NOMO-1 treated with dmso at 0.1 percent for 144 hours (cell line): ENCODE measurements at regions not wholly inside any gene's neighbourhood (a gene's known extent, or its start where the extent isn't known, plus 50 kb on each side); places are given as distances from the start of the nearest gene placed in this dataset.

Experiments used
- DNase-seq: peaks from one replicate; lab custom pipeline; 2025; ENCODE audit not compliant: unreplicated experiment; lab: John Stamatoyannopoulos, UW

- DNase-seq, result no peak
Measured at GRCh38 chr10:24113901-24114300, 95.0 kb upstream of the KIAA1217 start.

- DNase-seq, result no peak
Measured at GRCh38 chr10:24114556-24114955, 94.4 kb upstream of the KIAA1217 start.

- no peak for DNase-seq
Measured at GRCh38 chr10:24115403-24115802, 93.5 kb upstream of the KIAA1217 start.

- no peak for DNase-seq
Measured at GRCh38 chr10:24118246-24118645, 90.7 kb upstream of the KIAA1217 start.

GRCh38 chr10:24119896-24120295, 89.0 kb upstream of the KIAA1217 start:
- no peak for DNase-seq

DNA sequence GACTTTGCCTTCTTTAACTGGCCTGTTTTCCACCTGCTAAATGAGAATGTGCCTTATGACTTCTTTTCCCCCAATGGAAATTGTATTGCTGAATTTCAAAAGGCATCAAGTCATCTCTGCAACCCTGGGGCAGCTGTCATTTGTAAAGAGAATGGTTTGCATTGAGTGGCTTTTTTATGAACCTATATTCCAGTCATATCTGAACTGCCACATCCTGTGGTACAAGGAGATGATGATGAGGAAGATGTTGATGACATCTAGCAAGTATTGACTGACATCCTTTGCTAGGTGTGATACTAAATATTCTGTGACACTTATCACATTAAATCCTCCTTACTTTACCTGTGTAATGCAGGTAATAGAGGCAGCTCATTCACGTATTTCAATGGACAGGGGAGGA, 88.3 kb upstream of the KIAA1217 start:
- no peak for DNase-seq

DNA sequence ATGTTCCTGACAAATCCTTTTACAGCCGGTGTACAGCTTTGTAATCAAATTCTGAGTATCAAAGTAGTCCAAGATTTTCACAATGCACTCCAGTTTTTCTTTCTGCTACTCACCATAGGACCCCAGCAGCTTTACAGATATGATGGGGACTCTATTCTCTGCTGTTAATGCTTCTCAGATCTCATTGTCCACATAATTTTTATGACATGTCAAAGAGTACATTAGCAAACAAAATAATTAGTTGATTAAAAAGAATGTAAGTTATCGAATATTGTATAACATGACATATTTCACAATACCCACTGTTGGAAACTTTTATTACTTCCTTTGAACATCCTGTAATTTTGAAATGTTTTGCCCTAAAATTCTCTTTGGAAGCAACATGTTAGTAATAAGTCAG, 81.4 kb upstream of the KIAA1217 start:
- no peak for DNase-seq

DNA sequence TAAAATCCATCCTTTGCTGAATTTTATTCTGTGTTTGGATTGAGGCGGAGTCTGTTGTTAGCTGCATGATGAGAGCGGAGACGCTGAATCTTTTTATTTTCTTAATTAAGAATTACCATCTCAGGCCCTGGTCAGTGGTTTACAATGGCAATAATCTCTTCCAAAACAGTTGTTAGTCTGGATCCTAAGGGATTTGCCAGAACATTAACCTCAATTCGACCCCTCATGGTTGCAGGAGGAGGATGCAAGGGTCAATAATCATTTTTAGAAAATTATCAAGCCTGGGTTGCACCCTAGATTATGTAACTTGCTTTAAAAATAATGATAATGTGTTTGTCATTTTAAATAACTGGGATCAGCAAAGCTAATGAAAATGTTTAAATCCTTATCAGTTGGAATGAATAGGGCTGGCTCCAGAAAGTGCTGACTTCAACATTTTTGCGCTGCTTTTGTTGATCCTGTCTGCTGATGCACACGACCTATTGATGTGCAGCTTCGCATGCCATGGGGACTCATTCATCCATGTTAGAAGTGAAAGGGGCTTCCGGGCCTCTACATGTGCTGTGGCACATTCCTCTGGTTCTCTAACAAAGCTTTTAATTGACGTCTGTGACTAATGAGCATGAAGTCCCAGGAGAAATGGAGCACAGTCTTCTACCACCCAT, 80.7 kb upstream of the KIAA1217 start:
- no peak for DNase-seq

- DNase-seq, result no peak
Measured at GRCh38 chr10:24132741-24133140, 76.2 kb upstream of the KIAA1217 start.

GRCh38 chr10:24133835-24134234, 75.1 kb upstream of the KIAA1217 start:
- no peak for DNase-seq

DNA sequence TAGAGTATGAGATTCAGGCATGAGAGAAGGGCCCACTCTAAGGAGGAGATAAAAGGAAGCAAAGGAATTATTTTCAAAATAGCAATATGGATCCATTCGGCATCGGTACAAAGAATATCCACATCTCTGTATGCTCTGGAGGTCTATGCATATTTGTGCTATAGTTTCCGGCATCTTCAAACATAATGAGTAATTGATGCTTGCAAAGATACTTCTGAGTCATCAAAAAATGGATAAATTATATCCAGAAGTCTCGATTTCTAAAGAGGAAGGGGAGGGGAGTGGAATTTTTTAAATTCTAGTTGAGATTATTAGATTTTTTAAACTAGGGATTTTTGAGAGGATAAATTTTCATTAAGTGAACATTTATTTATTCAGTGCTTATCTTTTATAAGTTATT, 72.9 kb upstream of the KIAA1217 start:
- DNase-seq, result no peak

DNA sequence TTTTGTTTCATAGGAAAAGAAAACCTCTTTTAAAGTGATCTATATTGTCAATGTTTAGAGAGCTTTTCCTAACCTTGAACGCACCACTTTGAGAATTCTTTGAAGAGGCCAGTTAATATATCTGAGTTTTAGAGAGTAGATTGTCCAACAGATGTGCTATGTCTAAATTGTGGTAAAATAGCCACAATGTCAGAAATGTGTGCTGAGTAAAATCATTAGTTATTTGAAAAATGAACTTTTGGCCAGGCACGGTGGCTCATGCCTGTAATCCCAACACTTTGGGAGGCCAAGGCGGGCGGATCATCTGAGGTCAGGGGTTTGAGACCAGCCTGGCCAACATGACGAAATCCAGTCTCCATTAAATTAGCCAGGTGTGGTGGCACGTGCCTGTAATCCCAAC, 61.6 kb upstream of the KIAA1217 start:
- no peak for DNase-seq

- DNase-seq, result no peak
Measured at GRCh38 chr10:24149640-24150039, 59.3 kb upstream of the KIAA1217 start.

DNA sequence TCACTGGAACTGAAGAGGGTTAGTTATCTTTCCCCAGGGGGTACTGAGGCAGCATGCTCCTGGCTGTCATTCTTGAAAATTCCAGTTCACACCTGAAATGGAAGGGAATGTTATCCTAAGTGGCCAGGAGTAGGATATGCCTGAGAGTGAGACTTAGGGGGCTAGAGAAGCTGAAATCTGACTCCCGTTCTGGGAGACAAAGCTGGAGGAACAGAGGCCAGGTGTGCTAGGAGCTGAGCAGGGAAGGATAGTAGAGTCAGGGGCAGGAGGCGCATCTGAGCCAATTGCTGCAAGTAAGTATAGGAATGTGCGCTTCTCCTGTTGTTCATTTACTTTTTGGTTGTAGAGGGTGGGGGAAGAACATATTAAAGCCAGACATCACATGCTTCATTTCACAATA, 58.1 kb upstream of the KIAA1217 start:
- no peak for DNase-seq

GRCh38 chr10:24152270-24152669, 56.7 kb upstream of the KIAA1217 start:
- DNase-seq, result no peak

DNA sequence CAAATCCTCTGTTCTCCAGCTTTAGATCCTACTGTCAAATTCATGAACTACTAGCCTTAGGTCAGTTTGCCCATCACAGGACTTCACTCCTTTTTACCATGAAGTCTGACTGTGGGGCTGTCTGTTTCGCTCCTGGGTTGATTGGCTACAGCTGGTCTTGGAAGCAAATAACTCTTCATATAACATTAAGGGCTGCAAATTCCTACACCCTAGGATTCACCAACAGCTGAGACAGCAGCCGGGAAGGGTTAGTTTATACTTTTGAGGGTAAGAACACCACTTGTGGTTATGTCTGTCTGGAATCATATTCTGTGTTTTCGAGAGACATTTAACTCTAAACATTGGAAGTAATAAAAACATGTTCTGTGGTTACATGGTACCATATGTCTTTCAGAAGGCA, 55.9 kb upstream of the KIAA1217 start:
- no peak for DNase-seq

DNA sequence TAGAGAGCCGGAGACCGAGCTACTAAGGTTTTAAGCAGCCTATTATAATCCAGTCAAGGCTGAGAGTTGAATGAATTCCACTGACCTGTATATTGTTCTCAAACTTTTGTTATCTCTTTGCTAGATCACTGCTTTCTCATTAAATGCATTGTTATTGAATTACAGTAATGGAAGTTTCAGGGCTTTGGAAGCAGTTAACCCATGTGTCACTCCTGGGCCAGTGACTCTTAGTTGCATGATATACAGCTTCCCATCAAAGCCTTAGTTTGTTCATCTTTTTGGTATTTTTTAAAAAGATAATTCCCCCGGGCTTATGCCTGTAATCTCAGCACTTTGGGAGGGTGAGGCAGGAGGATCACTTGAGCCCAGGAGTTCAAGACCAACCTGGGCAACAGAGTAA, 55.4 kb upstream of the KIAA1217 start:
- no peak for DNase-seq

DNA sequence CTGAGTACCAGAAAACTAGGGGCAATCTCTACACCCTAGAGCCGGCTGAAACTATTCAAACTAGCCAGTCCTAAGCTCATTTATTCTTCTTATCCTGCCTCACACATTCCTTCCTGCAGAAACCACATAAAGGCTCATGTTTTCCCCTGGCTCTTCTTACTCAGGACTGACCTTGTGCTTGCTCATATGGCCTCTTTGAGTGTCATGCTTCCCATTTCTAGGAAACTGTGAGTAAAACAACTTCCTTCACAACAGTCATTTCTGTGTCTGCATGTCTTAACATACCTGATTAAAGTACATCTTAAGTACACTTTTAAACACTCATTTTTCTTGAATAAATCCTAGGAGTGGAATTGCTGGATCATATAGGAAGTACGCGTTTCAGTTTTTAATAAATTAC, 52.3 kb upstream of the KIAA1217 start:
- DNase-seq, result no peak

DNA sequence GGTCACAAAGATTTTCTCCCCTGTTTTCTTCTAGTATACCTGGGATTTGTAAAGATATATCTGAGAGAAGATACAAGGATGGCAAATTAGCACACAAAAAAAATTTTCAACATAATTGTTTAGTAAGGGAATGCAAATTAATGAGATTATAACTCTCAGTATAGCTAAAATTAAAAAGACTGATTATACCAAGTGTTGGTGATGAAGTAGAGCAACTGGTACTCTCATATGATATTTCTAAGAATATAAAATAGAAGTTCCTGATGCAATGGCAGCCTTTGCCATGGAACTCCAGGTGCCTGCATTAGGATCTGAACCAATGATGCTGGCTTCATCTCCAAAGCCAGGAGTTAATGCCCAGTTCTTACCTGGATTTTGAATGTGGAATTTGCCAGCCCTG, 51.4 kb upstream of the KIAA1217 start:
- DNase-seq, result no peak
